CD14-positive monocyte (primary cell): ENCODE measurements at regions not wholly inside any gene's neighbourhood (a gene's known extent, or its start where the extent isn't known, plus 50 kb on each side); places are given as distances from the start of the nearest gene placed in this dataset.

Experiments used
- DNase-seq, 3 donors: peaks; one replicate each; pipeline ENCODE4 v3.0.0-alpha.2; 2011 to 2022
- H2AFZ ChIP-seq: 2 replicates; pipeline ENCODE4 v1.6.0; 2012; ENCODE audit warnings: mild to moderate bottlenecking, low read depth, low read length, inconsistent platforms; ENCODE audit not compliant: insufficient read depth, poor library complexity, severe bottlenecking
- H3K27ac ChIP-seq, 2 donors: 1 replicate in 1 of 2; 2 replicates in 1 of 2; pipeline ENCODE4 v1.5.1; 2012 to 2013; ENCODE audit warnings: low read length in 2 of 2, control low read depth in 1 of 2, inconsistent platforms in 1 of 2, low read depth in 1 of 2, mild to moderate bottlenecking in 1 of 2
- H3K27me3 ChIP-seq, 2 donors: one replicate each; pipeline versions ENCODE4 v1.6.0 to v1.6.1; 2011 to 2013; ENCODE audit warnings: low read length in 2 of 2; ENCODE audit not compliant: control insufficient read depth in 2 of 2, insufficient read depth in 2 of 2
- H3K36me3 ChIP-seq, 2 donors: replicated peaks in 1 of 2; 1 replicate in 1 of 2; 2 replicates in 1 of 2; pipeline versions ENCODE4 v1.5.1 to v1.6.1; 2012 to 2013; ENCODE audit warnings: low read length in 2 of 2, control low read depth in 1 of 2, inconsistent platforms in 1 of 2, mild to moderate bottlenecking in 1 of 2; ENCODE audit not compliant: insufficient read depth in 2 of 2, control insufficient read depth in 1 of 2
- H3K4me1 ChIP-seq, 2 donors: 1 replicate in 1 of 2; 2 replicates in 1 of 2; pipeline versions ENCODE4 v1.5.1 to v1.6.1; 2012 to 2013; ENCODE audit warnings: low read length in 2 of 2, control low read depth in 1 of 2, inconsistent platforms in 1 of 2, mild to moderate bottlenecking in 1 of 2, moderate library complexity in 1 of 2; ENCODE audit not compliant: insufficient read depth in 2 of 2, control insufficient read depth in 1 of 2
- H3K4me2 ChIP-seq: replicated peaks from 2 replicates; pipeline ENCODE3; 2012; ENCODE audit warnings: low read length, moderate library complexity, mild to moderate bottlenecking; ENCODE audit not compliant: poor library complexity, severe bottlenecking; ENCODE audit errors: extremely low read depth
- H3K4me3 ChIP-seq, 3 experiments: fragments of 200-600 bp in 1 of 3; sonication (generic) in 1 of 3; replicated peaks in 1 of 3; 1 replicate in 2 of 3; 2 replicates in 1 of 3; pipeline ENCODE4 v1.5.1; 2011 to 2013; ENCODE audit warnings: low read length in 3 of 3, mild to moderate bottlenecking in 3 of 3, control low read depth in 2 of 3, low read depth in 2 of 3, inconsistent platforms in 1 of 3, moderate library complexity in 1 of 3
- H3K79me2 ChIP-seq: 2 replicates; pipeline ENCODE4 v1.6.0; 2012; ENCODE audit warnings: mild to moderate bottlenecking, control low read depth, inconsistent platforms, low read length, moderate library complexity; ENCODE audit not compliant: insufficient read depth
- H3K9ac ChIP-seq: 2 replicates; pipeline ENCODE4 v1.6.0; 2017; ENCODE audit warnings: low read length, mild to moderate bottlenecking; ENCODE audit not compliant: insufficient read depth, poor library complexity, severe bottlenecking
- H3K9me3 ChIP-seq, 2 donors: replicated peaks in 1 of 2; 1 replicate in 1 of 2; 2 replicates in 1 of 2; pipeline versions ENCODE4 v1.5.1 to v1.6.1; 2012 to 2013; ENCODE audit warnings: low read length in 2 of 2, control low read depth in 1 of 2; ENCODE audit not compliant: control insufficient read depth in 1 of 2, insufficient read depth in 1 of 2
- H4K20me1 ChIP-seq: 2 replicates; pipeline ENCODE4 v1.6.0; 2012; ENCODE audit warnings: mild to moderate bottlenecking, low read length, control low read depth, moderate library complexity; ENCODE audit not compliant: insufficient read depth
- H3K27ac Mint-ChIP-seq, 7 donors: one replicate each; pipeline ENCODE4 v1.8.0; 2020; ENCODE audit warnings: mild to moderate bottlenecking in 7 of 7, mixed read lengths in 7 of 7, moderate library complexity in 6 of 7, inconsistent platforms in 2 of 7
- H3K27me3 Mint-ChIP-seq, 3 donors: one replicate each; pipeline ENCODE4 v1.8.0; 2021 to 2022; ENCODE audit warnings: low read depth in 3 of 3, mild to moderate bottlenecking in 3 of 3, mixed read lengths in 3 of 3, moderate library complexity in 3 of 3, inconsistent platforms in 1 of 3
- H3K36me3 Mint-ChIP-seq, 2 donors: one replicate each; pipeline ENCODE4 v1.8.0; 2020; ENCODE audit warnings: mixed read lengths in 2 of 2, inconsistent platforms in 1 of 2, mild to moderate bottlenecking in 1 of 2
- H3K4me1 Mint-ChIP-seq: one replicate; pipeline ENCODE4 v1.8.0; 2020; ENCODE audit warnings: mild to moderate bottlenecking, mixed read lengths
- H3K4me3 Mint-ChIP-seq, 2 donors: one replicate each; pipeline ENCODE4 v1.8.0; 2020; ENCODE audit warnings: mild to moderate bottlenecking in 2 of 2, mixed read lengths in 2 of 2, moderate library complexity in 1 of 2
- H3K9me3 Mint-ChIP-seq, 7 donors: one replicate each; pipeline ENCODE4 v1.8.0; 2020 to 2022; ENCODE audit warnings: mixed read lengths in 7 of 7, mild to moderate bottlenecking in 6 of 7, moderate library complexity in 6 of 7, inconsistent platforms in 2 of 7
- WGBS: methylation state at CpG from one replicate; pipeline ENCODE4 v1.1.5; 2013; ENCODE audit warnings: missing lambda C conversion rate; ENCODE audit not compliant: insufficient coverage; 5-methylcytosine and 5-hydroxymethylcytosine counted together
- intact Hi-C, 2 donors: fragments of 100-400 bp; cut with micrococcal nuclease; formaldehyde crosslinking; loops; one replicate each; pipeline versions ENCODE4 v1.15.0 to v1.15.1; 2023
- TF ChIP-seq, protein P1 (sequence below): fragments of 200-600 bp; IDR thresholded peaks from one replicate; pipeline ENCODE4 v1.8.0; 2022; ENCODE audit warnings: antibody characterized with exemption, mild to moderate bottlenecking

DNA sequence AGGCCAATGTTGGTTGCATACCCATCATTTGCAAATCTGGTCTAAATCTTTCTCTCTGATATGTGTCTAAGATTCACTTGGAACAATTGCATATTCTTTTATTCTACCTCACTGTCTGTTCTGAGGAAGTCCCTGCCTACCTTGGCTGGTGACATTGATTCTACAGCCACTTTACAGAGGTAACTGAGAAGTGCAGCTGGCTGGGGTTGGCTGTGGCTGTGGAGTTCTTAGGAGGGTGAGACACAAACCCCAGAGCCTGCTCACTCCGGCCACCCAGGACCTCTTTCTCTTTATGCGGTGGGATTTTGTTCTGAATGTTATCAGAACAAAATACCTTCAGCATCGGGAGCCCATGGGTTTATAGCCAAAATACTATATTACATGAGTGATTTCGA, 54.5 kb upstream of the IRS2 start:
- H4K20me1 ChIP-seq = no peaks in the 10 kb centered on the region
- H3K4me1 ChIP-seq = no peaks in the 10 kb centered on the region
- H3K36me3 ChIP-seq = no peaks in the 10 kb centered on the region
- Mint-ChIP-seq H3K27me3 (peaks cover 10 to 18% (median 14%) of the 10 kb centered on the region in 3 donors), H3K36me3 (no peaks in the 10 kb centered on the region), H3K27ac (peak overlapping the region in 1 of 7 donors; percentile 26), H3K4me3 (no peak overlapping the region), H3K4me1 (peaks cover 11% of the 10 kb centered on the region), H3K9me3 (no peaks in the 10 kb centered on the region)
- TF ChIP-seq, protein P1, sequence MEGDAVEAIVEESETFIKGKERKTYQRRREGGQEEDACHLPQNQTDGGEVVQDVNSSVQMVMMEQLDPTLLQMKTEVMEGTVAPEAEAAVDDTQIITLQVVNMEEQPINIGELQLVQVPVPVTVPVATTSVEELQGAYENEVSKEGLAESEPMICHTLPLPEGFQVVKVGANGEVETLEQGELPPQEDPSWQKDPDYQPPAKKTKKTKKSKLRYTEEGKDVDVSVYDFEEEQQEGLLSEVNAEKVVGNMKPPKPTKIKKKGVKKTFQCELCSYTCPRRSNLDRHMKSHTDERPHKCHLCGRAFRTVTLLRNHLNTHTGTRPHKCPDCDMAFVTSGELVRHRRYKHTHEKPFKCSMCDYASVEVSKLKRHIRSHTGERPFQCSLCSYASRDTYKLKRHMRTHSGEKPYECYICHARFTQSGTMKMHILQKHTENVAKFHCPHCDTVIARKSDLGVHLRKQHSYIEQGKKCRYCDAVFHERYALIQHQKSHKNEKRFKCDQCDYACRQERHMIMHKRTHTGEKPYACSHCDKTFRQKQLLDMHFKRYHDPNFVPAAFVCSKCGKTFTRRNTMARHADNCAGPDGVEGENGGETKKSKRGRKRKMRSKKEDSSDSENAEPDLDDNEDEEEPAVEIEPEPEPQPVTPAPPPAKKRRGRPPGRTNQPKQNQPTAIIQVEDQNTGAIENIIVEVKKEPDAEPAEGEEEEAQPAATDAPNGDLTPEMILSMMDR = no peak
- no peak for DNase-seq
- H3K9ac ChIP-seq = no peak overlapping the region
- intact Hi-C loops = no loop called here
- H3K4me3 ChIP-seq = no peak overlapping the region
- no peak overlapping the region for H2AFZ ChIP-seq
- no peak overlapping the region for H3K4me2 ChIP-seq
- peaks cover 0 to 9% of the 10 kb centered on the region in 2 donors for H3K27me3 ChIP-seq
- H3K9me3 ChIP-seq = no peaks in the 10 kb centered on the region
- H3K27ac ChIP-seq = no peak overlapping the region
- H3K79me2 ChIP-seq = no peaks in the 10 kb centered on the region
- WGBS = no CpG with 5 or more reads among the region's 4 CpGs

DNA sequence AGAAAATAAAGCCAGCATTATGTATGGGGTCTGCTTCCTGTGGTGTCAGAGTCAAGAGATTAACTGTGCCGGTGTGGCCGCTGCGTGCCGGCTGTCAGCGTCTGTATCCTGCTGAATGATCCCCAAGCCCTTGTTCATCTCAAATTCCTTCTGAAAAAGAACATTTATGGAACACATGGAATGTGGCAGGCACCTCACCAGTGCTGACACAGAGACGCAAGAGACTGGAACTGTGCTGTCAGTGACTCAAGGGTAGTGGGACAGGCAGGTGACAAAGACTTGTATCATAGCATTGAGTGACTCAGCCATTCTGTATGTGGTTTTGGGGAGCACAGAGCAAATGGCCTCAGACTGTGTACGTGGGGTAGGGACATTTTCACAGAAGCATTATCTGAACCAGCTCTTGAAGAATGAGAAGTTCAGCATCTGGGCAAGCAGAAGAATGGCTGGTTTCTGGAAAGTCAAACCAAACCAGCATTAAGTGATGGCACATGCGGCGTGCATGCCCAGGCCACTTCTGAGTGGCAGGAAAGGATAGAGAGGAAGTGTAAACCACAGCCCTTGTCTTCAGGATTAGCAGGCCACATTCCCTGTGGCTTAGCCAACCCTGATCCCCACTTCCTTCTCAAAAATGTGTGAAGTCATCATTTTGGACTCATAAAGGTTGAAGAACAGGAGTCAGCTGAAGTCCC, 54.0 kb upstream of the IRS2 start:
- Mint-ChIP-seq H3K4me3 (peak overlapping the region in 1 of 2 donors; percentile 32), H3K27me3 (peaks cover 10 to 18% (median 14%) of the 10 kb centered on the region in 3 donors), H3K4me1 (peaks cover 11% of the 10 kb centered on the region), H3K27ac (peak overlapping the region in 2 of 7 donors; percentile 14 to 63), H3K9me3 (no peaks in the 10 kb centered on the region), H3K36me3 (no peaks in the 10 kb centered on the region)
- H4K20me1 ChIP-seq = no peaks in the 10 kb centered on the region
- H3K36me3 ChIP-seq = no peaks in the 10 kb centered on the region
- no peak overlapping the region for H3K27ac ChIP-seq
- no peaks in the 10 kb centered on the region for H3K4me1 ChIP-seq
- DNase-seq = peak in 2 of 3 donors; percentile 2 to 50
- no peak overlapping the region for H3K4me3 ChIP-seq
- no peak overlapping the region for H3K4me2 ChIP-seq
- H3K9me3 ChIP-seq = no peaks in the 10 kb centered on the region
- H3K9ac ChIP-seq = no peak overlapping the region
- intact Hi-C loops = no loop called here
- no peaks in the 10 kb centered on the region for H3K79me2 ChIP-seq
- peaks cover 0 to 9% of the 10 kb centered on the region in 2 donors for H3K27me3 ChIP-seq
- H2AFZ ChIP-seq = no peak overlapping the region
- TF ChIP-seq, protein P1 = no peak
- 2% methylated on average over 7 of the region's 9 CpGs for WGBS
